ENCODE measurements at regions not wholly inside any gene's neighbourhood (a gene's known extent, or its start where the extent isn't known, plus 50 kb on each side); places are given as distances from the start of the nearest gene placed in this dataset.

DNA sequence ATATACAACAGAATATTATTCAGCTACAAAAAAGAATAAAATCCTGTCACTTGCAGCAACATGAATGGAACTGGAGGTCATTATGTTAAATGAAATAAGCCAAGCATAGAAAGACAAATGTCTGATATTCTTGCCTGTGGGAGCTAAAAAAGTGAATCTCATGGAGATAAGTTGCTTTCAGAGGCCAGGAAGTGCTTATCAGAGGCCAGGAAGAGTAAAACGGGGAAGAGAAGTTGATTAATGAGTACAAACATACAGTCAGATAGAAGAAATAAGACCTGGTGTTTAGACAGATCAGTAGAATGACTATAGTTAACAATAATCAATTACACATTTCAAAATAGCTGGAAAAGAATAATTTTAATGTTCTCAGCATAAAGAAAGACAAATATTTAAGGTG, 54.4 kb upstream of the CPHXL start:
- POLR2A ChIA-PET: no interaction called here

DNA sequence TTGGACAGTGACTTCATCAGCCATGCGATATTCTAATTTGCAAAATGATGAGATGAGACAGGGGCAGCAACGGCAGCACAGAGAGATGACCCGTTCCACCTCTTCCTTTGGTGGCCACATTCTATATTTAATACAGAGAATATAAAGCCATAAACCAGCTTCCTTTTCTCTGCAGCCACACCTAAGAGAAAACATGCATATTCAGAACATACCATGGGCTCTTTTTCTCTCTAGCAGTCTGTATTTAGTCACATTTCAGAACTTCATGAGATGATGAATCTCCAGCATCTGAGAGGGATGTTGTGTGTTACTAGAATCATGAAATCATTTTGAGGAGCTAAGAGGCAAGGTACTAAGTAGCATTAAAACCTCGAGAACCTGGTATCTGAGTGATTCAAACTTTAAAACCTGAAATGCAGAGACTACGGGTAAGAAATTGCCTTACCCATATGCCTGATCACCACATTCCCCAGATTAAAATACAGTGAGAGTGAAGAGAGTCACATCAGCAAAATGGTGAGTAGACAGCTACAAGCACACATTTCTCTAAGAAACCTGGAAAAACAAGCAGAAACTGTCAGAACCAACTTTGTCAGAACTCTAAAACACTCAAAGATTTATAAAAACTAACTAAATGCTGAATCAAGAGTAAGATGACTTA, 55.5 kb upstream of the CPHXL start:
- TF ChIP-seq, protein P1, sequence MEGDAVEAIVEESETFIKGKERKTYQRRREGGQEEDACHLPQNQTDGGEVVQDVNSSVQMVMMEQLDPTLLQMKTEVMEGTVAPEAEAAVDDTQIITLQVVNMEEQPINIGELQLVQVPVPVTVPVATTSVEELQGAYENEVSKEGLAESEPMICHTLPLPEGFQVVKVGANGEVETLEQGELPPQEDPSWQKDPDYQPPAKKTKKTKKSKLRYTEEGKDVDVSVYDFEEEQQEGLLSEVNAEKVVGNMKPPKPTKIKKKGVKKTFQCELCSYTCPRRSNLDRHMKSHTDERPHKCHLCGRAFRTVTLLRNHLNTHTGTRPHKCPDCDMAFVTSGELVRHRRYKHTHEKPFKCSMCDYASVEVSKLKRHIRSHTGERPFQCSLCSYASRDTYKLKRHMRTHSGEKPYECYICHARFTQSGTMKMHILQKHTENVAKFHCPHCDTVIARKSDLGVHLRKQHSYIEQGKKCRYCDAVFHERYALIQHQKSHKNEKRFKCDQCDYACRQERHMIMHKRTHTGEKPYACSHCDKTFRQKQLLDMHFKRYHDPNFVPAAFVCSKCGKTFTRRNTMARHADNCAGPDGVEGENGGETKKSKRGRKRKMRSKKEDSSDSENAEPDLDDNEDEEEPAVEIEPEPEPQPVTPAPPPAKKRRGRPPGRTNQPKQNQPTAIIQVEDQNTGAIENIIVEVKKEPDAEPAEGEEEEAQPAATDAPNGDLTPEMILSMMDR (IDR thresholded peaks at IDR 0.05; ENCODE audit: insufficient read depth, low read depth, low read length): no peak
- DNase-seq (ENCODE audit: low read depth): no peak
- H3K27me3 ChIP-seq (ENCODE audit: control insufficient read depth, insufficient read depth, low read length): no peaks in the 10 kb centered on the region
- H3K36me3 ChIP-seq (ENCODE audit: control insufficient read depth, insufficient read depth, low read length): no peaks in the 10 kb centered on the region
- CTCF ChIA-PET: interaction anchor here (1.2 kb wide), 1 partner anchor 1390 kb away, joined by 5 read pairs; no protein-coding TSS in a partner anchor
- POLR2A ChIA-PET: no interaction called here
- no peak overlapping the region for H3K4me3 ChIP-seq (ENCODE audit: low read depth, low read length)

More for the DNA sequence above, 54.4 kb upstream of the CPHXL start:
- H3K36me3 ChIP-seq (ENCODE audit: control insufficient read depth, insufficient read depth, low read length): no peaks in the 10 kb centered on the region
- no peaks in the 10 kb centered on the region for H3K27me3 ChIP-seq (ENCODE audit: control insufficient read depth, insufficient read depth, low read length)
- DNase-seq (ENCODE audit: low read depth): no peak
- no peak overlapping the region for H3K4me3 ChIP-seq (ENCODE audit: low read depth, low read length)
- CTCF ChIA-PET: no interaction called here
- TF ChIP-seq, protein P1 (IDR thresholded peaks at IDR 0.05; ENCODE audit: insufficient read depth, low read depth, low read length): no peak

DNA sequence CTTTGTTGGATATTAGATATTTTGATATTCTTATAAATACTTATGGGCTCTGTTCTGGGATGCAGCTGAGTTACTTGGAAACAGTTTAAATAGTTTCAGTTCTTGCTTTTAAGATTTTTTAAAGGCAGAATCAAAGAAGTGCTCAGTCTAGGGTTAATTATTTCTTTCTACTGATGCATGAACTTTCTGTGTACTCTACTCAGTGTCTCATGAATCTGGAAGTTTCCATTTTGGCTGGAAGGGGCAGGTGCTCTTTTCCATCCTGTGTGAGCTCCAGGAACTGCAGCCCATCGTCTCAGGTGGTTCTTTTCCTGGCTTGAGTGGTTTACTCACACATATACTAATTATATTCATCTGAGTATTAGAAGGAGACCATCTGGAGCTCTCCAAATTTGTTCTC, 61.1 kb upstream of the CPHXL start:
- Histone ChIP-seq H3K4me3 (ENCODE audit: low read depth, low read length) (no peak overlapping the region), H3K36me3 (ENCODE audit: control insufficient read depth, insufficient read depth, low read length) (no peaks in the 10 kb centered on the region), H3K27me3 (ENCODE audit: control insufficient read depth, insufficient read depth, low read length) (no peaks in the 10 kb centered on the region)
- DNase-seq (ENCODE audit: low read depth): no peak
- TF ChIP-seq, protein P1 (IDR thresholded peaks at IDR 0.05; ENCODE audit: insufficient read depth, low read depth, low read length): no peak
- CTCF ChIA-PET: interaction anchor here (0.7 to 3.4 kb wide), 5 partner anchors 9 to 1387 kb away, joined by 3 to 28 read pairs (median 3); no protein-coding TSS in a partner anchor
- POLR2A ChIA-PET: no interaction called here

DNA sequence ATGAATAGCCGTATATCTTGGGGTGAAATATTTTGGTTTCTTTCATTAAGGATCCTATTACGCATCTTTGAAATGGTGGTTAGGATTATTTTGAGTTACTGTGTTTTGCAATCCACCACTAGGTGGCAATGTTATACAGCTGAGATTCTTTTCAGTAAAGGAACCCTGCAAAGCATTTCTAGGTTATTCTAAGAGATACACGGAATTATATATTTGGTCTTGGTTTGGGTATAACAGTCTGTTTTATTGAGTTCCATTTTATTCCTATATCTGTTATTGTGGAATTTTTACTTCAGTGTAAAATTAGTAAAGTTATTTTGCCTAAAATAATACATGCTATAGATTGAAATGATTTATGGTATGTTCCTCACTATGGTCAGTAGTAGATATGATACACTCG, 62.9 kb upstream of the CPHXL start:
- ChIA-PET POLR2A (no interaction called here), CTCF (interaction anchor here (0.8 to 1.5 kb wide), 4 partner anchors 9 to 1382 kb away, joined by 3 to 18 read pairs (median 4); no protein-coding TSS in a partner anchor)
- DNase-seq (ENCODE audit: low read depth): peak; percentile 2
- Histone ChIP-seq H3K36me3 (ENCODE audit: control insufficient read depth, insufficient read depth, low read length) (no peaks in the 10 kb centered on the region), H3K4me3 (ENCODE audit: low read depth, low read length) (no peak overlapping the region), H3K27me3 (ENCODE audit: control insufficient read depth, insufficient read depth, low read length) (no peaks in the 10 kb centered on the region)
- TF ChIP-seq, protein P1 (IDR thresholded peaks at IDR 0.05; ENCODE audit: insufficient read depth, low read depth, low read length): peak; percentile 75

DNA sequence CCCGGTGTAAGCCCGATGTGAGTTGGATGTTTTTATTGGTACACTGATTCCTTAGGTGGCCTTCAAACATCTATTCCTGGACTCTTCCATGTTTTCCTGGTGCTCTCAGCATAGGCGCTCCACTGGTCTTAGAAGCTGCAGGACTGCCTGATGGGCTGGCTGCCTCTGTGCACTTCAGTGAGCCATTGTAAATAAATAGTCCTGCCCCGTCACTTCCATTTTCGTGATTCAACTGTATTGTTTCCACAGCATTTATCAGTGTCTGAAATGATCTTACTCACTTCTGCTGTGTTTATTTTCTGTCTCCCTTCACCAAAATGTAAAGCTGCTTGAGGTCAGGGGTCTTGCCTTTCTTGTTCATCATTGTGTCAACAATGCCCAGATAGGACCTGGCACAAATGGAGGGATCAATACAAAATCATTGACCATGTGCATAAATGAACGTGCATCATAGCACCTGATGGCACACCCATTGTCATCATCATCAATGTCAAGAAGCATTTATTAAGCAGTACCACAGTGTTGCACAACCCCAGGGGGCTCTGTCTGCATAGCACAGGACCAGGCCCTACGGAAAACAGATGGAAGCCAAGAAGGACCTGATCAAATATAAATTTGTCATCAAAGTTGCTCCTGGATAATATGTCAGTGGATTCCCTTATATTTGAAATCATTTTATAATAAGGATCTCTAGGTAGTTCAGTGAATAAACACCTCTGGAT, 66.6 kb upstream of the CPHXL start:
- TF ChIP-seq, protein P1 (IDR thresholded peaks at IDR 0.05; ENCODE audit: insufficient read depth, low read depth, low read length): no peak
- ChIA-PET CTCF (interaction anchor here (2.8 kb wide), 1 partner anchor 1379 kb away, joined by 11 read pairs; no protein-coding TSS in a partner anchor), POLR2A (no interaction called here)
- DNase-seq (ENCODE audit: low read depth): no peak
- no peak overlapping the region for H3K4me3 ChIP-seq (ENCODE audit: low read depth, low read length)
- H3K36me3 ChIP-seq (ENCODE audit: control insufficient read depth, insufficient read depth, low read length): no peaks in the 10 kb centered on the region
- H3K27me3 ChIP-seq (ENCODE audit: control insufficient read depth, insufficient read depth, low read length): no peaks in the 10 kb centered on the region

All from BJ (cell line).